ENCODE measurements at regions not wholly inside any gene's neighbourhood (a gene's known extent, or its start where the extent isn't known, plus 50 kb on each side); places are given as distances from the start of the nearest gene placed in this dataset.

GRCh38 chr2:217227794-217228193 is 367.9 kb upstream of the TNP1 start:
- DNase-seq (ENCODE audit: low spot score): no peak

GRCh38 chr2:217225596-217225995 is 365.7 kb upstream of the TNP1 start:
- no peak for DNase-seq (ENCODE audit: low spot score)

- no peak for DNase-seq (ENCODE audit: low spot score)
Measured at GRCh38 chr2:217223222-217223930, 363.5 kb upstream of the TNP1 start.

- no peak for DNase-seq (ENCODE audit: low spot score)
Measured at GRCh38 chr2:217222309-217222910, 362.5 kb upstream of the TNP1 start.

- no peak for DNase-seq (ENCODE audit: low spot score)
Measured at GRCh38 chr2:217220228-217221013, 360.6 kb upstream of the TNP1 start.

GRCh38 chr2:217219164-217219520 is 359.3 kb upstream of the TNP1 start:
- DNase-seq (ENCODE audit: low spot score): no peak

GRCh38 chr2:217218269-217219163 is 358.7 kb upstream of the TNP1 start:
- DNase-seq (ENCODE audit: low spot score): no peak

GRCh38 chr2:217216982-217217381 is 357.1 kb upstream of the TNP1 start:
- DNase-seq (ENCODE audit: low spot score): no peak

- DNase-seq (ENCODE audit: low spot score): no peak
Measured at GRCh38 chr2:217216316-217216715, 356.5 kb upstream of the TNP1 start.

- no peak for DNase-seq (ENCODE audit: low spot score)
Measured at GRCh38 chr2:217215877-217216276, 356.0 kb upstream of the TNP1 start.

- DNase-seq (ENCODE audit: low spot score): no peak
Measured at GRCh38 chr2:217208867-217209266, 349.0 kb upstream of the TNP1 start.

GRCh38 chr2:217207699-217208010 is 347.8 kb upstream of the TNP1 start:
- DNase-seq (ENCODE audit: low spot score): no peak

- DNase-seq (ENCODE audit: low spot score): no peak
Measured at GRCh38 chr2:217206907-217207698, 347.2 kb upstream of the TNP1 start.

GRCh38 chr2:217206016-217206725 is 346.3 kb upstream of the TNP1 start:
- no peak for DNase-seq (ENCODE audit: low spot score)

GRCh38 chr2:217204358-217204757 is 344.5 kb upstream of the TNP1 start:
- no peak for DNase-seq (ENCODE audit: low spot score)

GRCh38 chr2:217203086-217203485 is 343.2 kb upstream of the TNP1 start:
- no peak for DNase-seq (ENCODE audit: low spot score)

- no peak for DNase-seq (ENCODE audit: low spot score)
Measured at GRCh38 chr2:217199255-217199630, 339.4 kb upstream of the TNP1 start.

- DNase-seq (ENCODE audit: low spot score): no peak
Measured at GRCh38 chr2:217195658-217196446, 336.0 kb upstream of the TNP1 start.

GRCh38 chr2:217195016-217195415 is 335.2 kb upstream of the TNP1 start:
- no peak for DNase-seq (ENCODE audit: low spot score)

Measured in hematopoietic multipotent progenitor cell treated with erythropoietin and hydrocortisone succinate and interleukin-3 and kit ligand, for 17 days (in vitro differentiated cells).